HCT116 (cell line): ENCODE measurements at regions not wholly inside any gene's neighbourhood (a gene's known extent, or its start where the extent isn't known, plus 50 kb on each side); places are given as distances from the start of the nearest gene placed in this dataset.

ENCODE experiments used
- ATAC-seq: fragments of 200-7000 bp; cut with Tn5 transposase; 2 replicates; pipeline ENCODE4 v1.9.1; 2020; ENCODE audit warnings: mild to moderate bottlenecking, moderate library complexity
- BruUV-seq: library from RNA; stranded (reverse); fragments of 400-500 nt; replicated peaks from 2 replicates; lab custom pipeline; 2021; lab: Mats Ljungman, UMichigan
- CTCF ChIA-PET: fragments of 300-600 bp; sonication (Branson Sonifier 250); formaldehyde crosslinking; loops from one replicate; lab custom pipeline; 2021; ENCODE audit warnings: antibody characterized with exemption; lab: Charles Lee
- POLR2A ChIA-PET: fragments of 300-600, 350-600 bp; sonication (Branson Sonifier 250); formaldehyde crosslinking; loops from one replicate; lab custom pipeline; 2021; ENCODE audit warnings: antibody characterized with exemption; lab: Charles Lee
- RAD21 ChIA-PET, 2 experiments: fragments of 300-600 bp; sonication (Branson Sonifier 250); formaldehyde crosslinking; loops; one replicate each; lab custom pipeline; 2023; ENCODE audit warnings: low total read pairs in 2 of 2; ENCODE audit not compliant: uncharacterized antibody in 2 of 2, unreplicated experiment in 2 of 2, low non-redundant PET in 1 of 2; lab: Charles Lee
- DNase-seq: peaks from one replicate; pipeline ENCODE4 v3.0.0-alpha.2; 2010; ENCODE audit warnings: low read depth, low spot score
- H2AFZ ChIP-seq: fragments of 200-600 bp; shearing (Covaris generic), sonication (generic); 2 replicates; pipeline ENCODE4 v1.6.1; 2017; ENCODE audit warnings: low read depth, mixed run types, mixed read lengths, antibody characterized with exemption, low read length; ENCODE audit not compliant: poor library complexity, severe bottlenecking
- H3K27ac ChIP-seq: 2 replicates; pipeline ENCODE4 v1.5.1; 2012; ENCODE audit warnings: low read depth, low read length
- H3K27me3 ChIP-seq: fragments of 200-600 bp; sonication (generic); 2 replicates; pipeline ENCODE4 v1.6.1; 2016; ENCODE audit warnings: mixed run types, low read length, mixed read lengths; ENCODE audit not compliant: insufficient read depth
- H3K36me3 ChIP-seq, 2 experiments: fragments of 200-500 bp in 1 of 2; fragments of 200-600 bp in 1 of 2; sonication (Bioruptor generic) in 1 of 2; sonication (generic) in 1 of 2; 2 replicates each; pipeline versions ENCODE4 v1.5.1 to v1.6.1; 2014 to 2016; ENCODE audit warnings: low read length in 2 of 2, inconsistent platforms in 1 of 2, mixed read lengths in 1 of 2, mixed run types in 1 of 2; ENCODE audit not compliant: insufficient read depth in 2 of 2, control insufficient read depth in 1 of 2
- H3K4me1 ChIP-seq, 2 experiments: fragments of 200-600 bp in 1 of 2; sonication (generic) in 1 of 2; 2 replicates each; pipeline versions ENCODE4 v1.5.1 to v1.6.1; 2012 to 2017; ENCODE audit warnings: low read length in 2 of 2, inconsistent platforms in 1 of 2, mild to moderate bottlenecking in 1 of 2, mixed read lengths in 1 of 2, mixed run types in 1 of 2, moderate library complexity in 1 of 2; ENCODE audit not compliant: insufficient read depth in 2 of 2, control insufficient read depth in 1 of 2
- H3K4me2 ChIP-seq: fragments of 200-600 bp; sonication (generic); 2 replicates; pipeline ENCODE4 v1.6.1; 2017; ENCODE audit warnings: mixed run types, low read length, mixed read lengths
- H3K4me3 ChIP-seq, 2 experiments: fragments of 200-600 bp in 1 of 2; sonication (generic) in 1 of 2; replicated peaks in 1 of 2; 2 replicates each; pipeline ENCODE4 v1.5.1; 2011 to 2016; ENCODE audit warnings: low read length in 2 of 2, control low read depth in 1 of 2, low read depth in 1 of 2, mild to moderate bottlenecking in 1 of 2, mixed read lengths in 1 of 2, mixed run types in 1 of 2
- H3K79me2 ChIP-seq: fragments of 200-600 bp; sonication (generic); 2 replicates; pipeline ENCODE4 v1.6.1; 2017; ENCODE audit warnings: mild to moderate bottlenecking, mixed run types, low read length, moderate library complexity, mixed read lengths; ENCODE audit not compliant: insufficient read depth
- H3K9ac ChIP-seq: fragments of 200-600 bp; sonication (generic); 2 replicates; pipeline ENCODE4 v1.6.1; 2016; ENCODE audit warnings: low read length, mixed read lengths
- H3K9me2 ChIP-seq: fragments of 200-600 bp; sonication (generic), shearing (Covaris generic); 2 replicates; pipeline ENCODE4 v1.6.1; 2017; ENCODE audit warnings: mixed run types, mild to moderate bottlenecking, moderate library complexity; ENCODE audit not compliant: insufficient read depth
- H3K9me3 ChIP-seq, 2 experiments: fragments of 200-500 bp in 1 of 2; fragments of 200-600 bp in 1 of 2; sonication (Bioruptor generic) in 1 of 2; sonication (generic) in 1 of 2; 2 replicates each; pipeline ENCODE4 v1.6.1; 2014 to 2017; ENCODE audit warnings: low read length in 2 of 2, mixed read lengths in 2 of 2, inconsistent platforms in 1 of 2, low read depth in 1 of 2, mild to moderate bottlenecking in 1 of 2, mixed run types in 1 of 2, moderate library complexity in 1 of 2; ENCODE audit not compliant: control insufficient read depth in 1 of 2, insufficient read depth in 1 of 2
- H4K20me1 ChIP-seq: fragments of 200-600 bp; sonication (generic), shearing (Covaris generic); 2 replicates; pipeline ENCODE4 v1.6.1; 2017; ENCODE audit warnings: mixed run types, mild to moderate bottlenecking, moderate library complexity; ENCODE audit not compliant: insufficient read depth
- ATF3 ChIP-seq: IDR thresholded peaks from 2 replicates; pipeline ENCODE4 v1.6.1; 2012
- CBX3 ChIP-seq: IDR thresholded peaks from 2 replicates; pipeline ENCODE4 v1.6.1; 2012; ENCODE audit warnings: low read depth
- CEBPB ChIP-seq: IDR thresholded peaks from 2 replicates; pipeline ENCODE4 v1.6.1; 2012; ENCODE audit warnings: low read depth
- EGR1 ChIP-seq: IDR thresholded peaks from 2 replicates; pipeline ENCODE4 v1.6.1; 2012; ENCODE audit warnings: low read depth
- ELF1 ChIP-seq: IDR thresholded peaks from 2 replicates; pipeline ENCODE4 v1.6.1; 2012; ENCODE audit warnings: low read depth, borderline replicate concordance
- EZH2 ChIP-seq: fragments of 200-600 bp; sonication (generic); IDR thresholded peaks from 2 replicates; pipeline ENCODE4 v1.6.1; 2017; ENCODE audit warnings: antibody characterized with exemption, mixed run types
- EZH2phosphoT487 ChIP-seq: fragments of 200-600 bp; IDR thresholded peaks from 2 replicates; pipeline ENCODE4 v1.6.1; 2018; ENCODE audit warnings: antibody characterized with exemption, borderline replicate concordance
- FOSL1 ChIP-seq: IDR thresholded peaks from 2 replicates; pipeline ENCODE4 v1.6.1; 2012; ENCODE audit warnings: low read depth
- MAX ChIP-seq: IDR thresholded peaks from 2 replicates; pipeline ENCODE4 v1.6.1; 2012
- POLR2A ChIP-seq: IDR thresholded peaks from 2 replicates; pipeline ENCODE4 v1.7.0; 2011; ENCODE audit warnings: borderline replicate concordance; ENCODE audit not compliant: insufficient read depth, insufficient read length; ENCODE audit errors: extremely low read depth
- POLR2AphosphoS5 ChIP-seq: IDR thresholded peaks from 2 replicates; pipeline ENCODE4 v1.6.1; 2011; ENCODE audit warnings: mild to moderate bottlenecking, low read depth, low read length, moderate library complexity
- RAD21 ChIP-seq: IDR thresholded peaks from 2 replicates; pipeline ENCODE4 v1.6.1; 2012; ENCODE audit warnings: low read depth, mild to moderate bottlenecking
- SIN3A ChIP-seq: IDR thresholded peaks from 2 replicates; pipeline ENCODE4 v1.6.1; 2012; ENCODE audit warnings: low read depth
- SP1 ChIP-seq: IDR thresholded peaks from 2 replicates; pipeline ENCODE4 v1.6.1; 2012; ENCODE audit warnings: low read depth
- SRF ChIP-seq: IDR thresholded peaks from 2 replicates; pipeline ENCODE4 v1.6.1; 2012; ENCODE audit warnings: low read depth
- TCF7L2 ChIP-seq: IDR thresholded peaks from 2 replicates; pipeline ENCODE4 v1.7.0; 2011; ENCODE audit warnings: borderline replicate concordance, inconsistent platforms; ENCODE audit not compliant: insufficient read depth, insufficient read length; ENCODE audit errors: extremely low read depth
- ZBTB33 ChIP-seq: IDR thresholded peaks from 2 replicates; pipeline ENCODE4 v1.6.1; 2011; ENCODE audit warnings: mild to moderate bottlenecking, low read length, moderate library complexity; ENCODE audit not compliant: insufficient replicate concordance; ENCODE audit errors: extremely low read depth
- ZFX ChIP-seq: fragments of 450-650 bp; IDR thresholded peaks from 2 replicates; pipeline ENCODE4 v1.6.1; 2017
- intact Hi-C: fragments of 100-400 bp; cut with micrococcal nuclease; formaldehyde crosslinking; loops from 2 replicates; pipeline ENCODE4 v1.10.0; 2022

- CTCF ChIA-PET = no interaction called here
Observed at GRCh38 chr3:15886521-15886920, 88.7 kb upstream of the ANKRD28 start.

GRCh38 chr3:15887261-15887660 is 89.5 kb upstream of the ANKRD28 start:
- intact Hi-C loops = no loop called here
- Histone ChIP-seq H3K27ac (no peak overlapping the region), H4K20me1 (no peaks in the 10 kb centered on the region), H2AFZ (no peak overlapping the region), H3K9ac (no peak overlapping the region), H3K9me2 (no peaks in the 10 kb centered on the region), H3K4me1 (no peaks in the 10 kb centered on the region), H3K27me3 (no peaks in the 10 kb centered on the region), H3K9me3 (peaks cover 0 to 3% of the 10 kb centered on the region in 2 experiments; a peak in 1 of 4 replicates), H3K4me2 (no peak overlapping the region), H3K79me2 (no peaks in the 10 kb centered on the region), H3K4me3 (no peak overlapping the region), H3K36me3 (no peaks in the 10 kb centered on the region)
- no TSS peak for BruUV-seq
- RAD21 ChIA-PET = no interaction called here
- TF ChIP-seq ELF1 = no peak
- TF ChIP-seq ZBTB33 = no peak
- TF ChIP-seq SRF = no peak
- no peak for TF ChIP-seq FOSL1
- no peak for TF ChIP-seq EGR1
- TF ChIP-seq RAD21 = no peak
- no peak for TF ChIP-seq CBX3
- no peak for TF ChIP-seq SIN3A
- no peak for TF ChIP-seq CEBPB
- no peak for TF ChIP-seq TCF7L2
- no peak for TF ChIP-seq ZFX
- TF ChIP-seq EZH2phosphoT487 = no peak
- TF ChIP-seq MAX = no peak
- TF ChIP-seq SP1 = no peak
- TF ChIP-seq POLR2A = no peak
- ATAC-seq (no peak), DNase-seq (no peak)
- CTCF ChIA-PET = no interaction called here
- POLR2A ChIA-PET = no interaction called here

More at GRCh38 chr3:15886521-15886920, 88.7 kb upstream of the ANKRD28 start:
- no peak for ATAC-seq
- H3K27ac ChIP-seq = no peak overlapping the region
- no peaks in the 10 kb centered on the region for H3K79me2 ChIP-seq
- peaks cover 0 to 3% of the 10 kb centered on the region in 2 experiments; a peak in 1 of 4 replicates for H3K9me3 ChIP-seq
- RAD21 ChIA-PET = no interaction called here
- no peak overlapping the region for H3K4me2 ChIP-seq
- H4K20me1 ChIP-seq = no peaks in the 10 kb centered on the region
- no peak overlapping the region for H3K4me3 ChIP-seq
- no peak overlapping the region for H2AFZ ChIP-seq
- no peak for DNase-seq
- H3K9me2 ChIP-seq = no peaks in the 10 kb centered on the region
- intact Hi-C loops = no loop called here
- H3K9ac ChIP-seq = no peak overlapping the region
- H3K4me1 ChIP-seq = no peaks in the 10 kb centered on the region
- H3K36me3 ChIP-seq = no peaks in the 10 kb centered on the region
- TF ChIP-seq EZH2phosphoT487 (no peak), POLR2AphosphoS5 (no peak), POLR2A (no peak), ATF3 (no peak), EGR1 (no peak), EZH2 (no peak), TCF7L2 (no peak), CBX3 (no peak), CEBPB (no peak), ELF1 (no peak)
- H3K27me3 ChIP-seq = no peaks in the 10 kb centered on the region
- POLR2A ChIA-PET = no interaction called here
- BruUV-seq = no TSS peak
